ENCODE measurements at regions not wholly inside any gene's neighbourhood (a gene's known extent, or its start where the extent isn't known, plus 50 kb on each side); places are given as distances from the start of the nearest gene placed in this dataset.

DNA sequence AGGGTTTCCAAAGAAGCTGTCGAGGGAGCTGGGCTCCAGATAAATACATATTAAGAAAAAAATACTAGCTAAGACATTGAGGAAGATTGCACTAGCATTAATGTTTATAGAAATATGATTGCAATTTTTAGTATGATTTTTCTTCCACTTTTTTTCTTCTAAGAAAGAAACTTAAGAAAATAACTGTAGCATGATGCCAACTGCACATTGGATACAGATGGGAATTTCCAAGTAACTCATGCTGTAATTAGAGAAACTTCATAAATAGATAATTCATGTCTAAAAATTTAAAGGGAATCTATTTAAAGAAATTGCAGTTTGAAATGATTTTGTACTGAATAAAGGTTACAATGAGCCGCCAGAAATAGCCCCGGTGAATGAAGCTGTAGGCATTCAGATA lies 119.4 kb downstream of the POLR1F start:
- no peaks in the 10 kb centered on the region for H3K4me1 ChIP-seq (ENCODE audit: control insufficient read depth in 2 of 2, insufficient read depth in 2 of 2, low read length in 2 of 2)
- Mint-ChIP-seq H3K27me3 (no peaks in the 10 kb centered on the region), H3K9me3 (ENCODE audit: insufficient read depth) (no peaks in the 10 kb centered on the region), H3K4me3 (no peak overlapping the region), H3K4me1 (no peaks in the 10 kb centered on the region), H3K27ac (no peak overlapping the region)
- WGBS (ENCODE audit: insufficient coverage), result no CpG with 5 or more reads among the region's 3 CpGs
- DNase-seq (no peak), ATAC-seq (ENCODE audit: low read depth) (no peak)
- no peaks in the 10 kb centered on the region for H3K36me3 ChIP-seq (replicated peaks in 1 of 2; ENCODE audit: control extremely low read depth in 1 of 2, control insufficient read depth in 1 of 2, extremely low read depth in 1 of 2, insufficient read depth in 2 of 2, low read length in 1 of 2)
- H4K20me1 ChIP-seq (ENCODE audit: control insufficient read depth, insufficient read depth, low read length, poor library complexity, severe bottlenecking), result no peaks in the 10 kb centered on the region
- no peak for TF ChIP-seq EZH2 (IDR thresholded peaks at IDR 0.05; ENCODE audit: borderline replicate concordance, insufficient read depth, low read depth, low read length, poor library complexity, severe bottlenecking)
- TF ChIP-seq, protein P1, sequence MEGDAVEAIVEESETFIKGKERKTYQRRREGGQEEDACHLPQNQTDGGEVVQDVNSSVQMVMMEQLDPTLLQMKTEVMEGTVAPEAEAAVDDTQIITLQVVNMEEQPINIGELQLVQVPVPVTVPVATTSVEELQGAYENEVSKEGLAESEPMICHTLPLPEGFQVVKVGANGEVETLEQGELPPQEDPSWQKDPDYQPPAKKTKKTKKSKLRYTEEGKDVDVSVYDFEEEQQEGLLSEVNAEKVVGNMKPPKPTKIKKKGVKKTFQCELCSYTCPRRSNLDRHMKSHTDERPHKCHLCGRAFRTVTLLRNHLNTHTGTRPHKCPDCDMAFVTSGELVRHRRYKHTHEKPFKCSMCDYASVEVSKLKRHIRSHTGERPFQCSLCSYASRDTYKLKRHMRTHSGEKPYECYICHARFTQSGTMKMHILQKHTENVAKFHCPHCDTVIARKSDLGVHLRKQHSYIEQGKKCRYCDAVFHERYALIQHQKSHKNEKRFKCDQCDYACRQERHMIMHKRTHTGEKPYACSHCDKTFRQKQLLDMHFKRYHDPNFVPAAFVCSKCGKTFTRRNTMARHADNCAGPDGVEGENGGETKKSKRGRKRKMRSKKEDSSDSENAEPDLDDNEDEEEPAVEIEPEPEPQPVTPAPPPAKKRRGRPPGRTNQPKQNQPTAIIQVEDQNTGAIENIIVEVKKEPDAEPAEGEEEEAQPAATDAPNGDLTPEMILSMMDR (IDR thresholded peaks at IDR 0.05), result no peak
- POLR2A ChIA-PET, result no interaction called here
- intact Hi-C loops (cut with micrococcal nuclease), result no loop called here
- no peak overlapping the region for H3K4me3 ChIP-seq (ENCODE audit: control extremely low read depth in 1 of 5, extremely low read depth in 1 of 5, insufficient read depth in 1 of 5, low read depth in 2 of 5, low read length in 4 of 5)
- H3K79me2 ChIP-seq (ENCODE audit: control insufficient read depth, insufficient read depth, low read length), result no peaks in the 10 kb centered on the region
- H2AFZ ChIP-seq (ENCODE audit: insufficient read depth, low read depth, low read length, poor library complexity, severe bottlenecking), result no peak overlapping the region
- CTCF ChIA-PET, result no interaction called here
- no peaks in the 10 kb centered on the region for H3K9me3 ChIP-seq (ENCODE audit: control extremely low read depth in 1 of 3, control insufficient read depth in 2 of 3, insufficient read depth in 1 of 3, low read length in 2 of 3)
- no peaks in the 10 kb centered on the region for H3K27me3 ChIP-seq (replicated peaks in 1 of 4; ENCODE audit: control extremely low read depth in 1 of 4, control insufficient read depth in 3 of 4, insufficient read depth in 4 of 4, low read length in 3 of 4)
- H3K27ac ChIP-seq (ENCODE audit: low read length in 2 of 2), result no peak overlapping the region
- no peak overlapping the region for H3K4me2 ChIP-seq (replicated peaks; ENCODE audit: low read depth, low read length, poor library complexity, severe bottlenecking)
- no peak overlapping the region for H3K9ac ChIP-seq (ENCODE audit: low read length)

DNA sequence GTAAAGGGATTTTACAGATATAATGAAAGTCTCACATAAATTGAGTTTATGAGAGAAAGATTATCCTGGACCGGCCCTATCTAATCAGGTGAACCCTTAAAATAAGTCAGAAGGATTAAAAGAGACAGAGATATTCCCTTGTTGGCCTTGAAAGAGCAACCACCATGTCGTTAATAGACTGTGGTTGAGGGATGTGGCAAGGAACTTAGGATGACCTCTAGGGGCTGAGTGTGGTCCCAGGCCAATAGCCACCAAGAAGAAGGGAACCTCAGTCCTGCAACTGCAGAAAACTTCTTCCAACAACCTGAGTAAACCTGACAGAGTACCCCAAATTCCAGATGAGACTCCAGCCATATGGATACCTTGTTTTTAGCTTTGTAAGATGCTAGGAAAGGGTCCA lies 121.5 kb downstream of the POLR1F start:
- POLR2A ChIA-PET, result no interaction called here
- H3K27me3 Mint-ChIP-seq, result no peaks in the 10 kb centered on the region
- no peak overlapping the region for H3K27ac Mint-ChIP-seq
- Histone ChIP-seq H3K27me3 (replicated peaks in 1 of 4; ENCODE audit: control extremely low read depth in 1 of 4, control insufficient read depth in 3 of 4, insufficient read depth in 4 of 4, low read length in 3 of 4) (no peaks in the 10 kb centered on the region), H3K27ac (ENCODE audit: low read length in 2 of 2) (no peak overlapping the region), H3K9ac (ENCODE audit: low read length) (no peak overlapping the region), H3K4me1 (ENCODE audit: control insufficient read depth in 2 of 2, insufficient read depth in 2 of 2, low read length in 2 of 2) (no peaks in the 10 kb centered on the region), H3K4me3 (ENCODE audit: control extremely low read depth in 1 of 5, extremely low read depth in 1 of 5, insufficient read depth in 1 of 5, low read depth in 2 of 5, low read length in 4 of 5) (no peak overlapping the region), H3K4me2 (replicated peaks; ENCODE audit: low read depth, low read length, poor library complexity, severe bottlenecking) (no peak overlapping the region), H2AFZ (ENCODE audit: insufficient read depth, low read depth, low read length, poor library complexity, severe bottlenecking) (no peak overlapping the region), H3K9me3 (ENCODE audit: control extremely low read depth in 1 of 3, control insufficient read depth in 2 of 3, insufficient read depth in 1 of 3, low read length in 2 of 3) (no peaks in the 10 kb centered on the region), H3K36me3 (replicated peaks in 1 of 2; ENCODE audit: control extremely low read depth in 1 of 2, control insufficient read depth in 1 of 2, extremely low read depth in 1 of 2, insufficient read depth in 2 of 2, low read length in 1 of 2) (no peaks in the 10 kb centered on the region), H3K79me2 (ENCODE audit: control insufficient read depth, insufficient read depth, low read length) (no peaks in the 10 kb centered on the region), H4K20me1 (ENCODE audit: control insufficient read depth, insufficient read depth, low read length, poor library complexity, severe bottlenecking) (no peaks in the 10 kb centered on the region)
- H3K9me3 Mint-ChIP-seq (ENCODE audit: insufficient read depth), result no peaks in the 10 kb centered on the region
- intact Hi-C loops (cut with micrococcal nuclease), result no loop called here
- DNase-seq (no peak), ATAC-seq (ENCODE audit: low read depth) (no peak)
- no peak overlapping the region for H3K4me3 Mint-ChIP-seq
- TF ChIP-seq, protein P1 (IDR thresholded peaks at IDR 0.05), result no peak
- WGBS (ENCODE audit: insufficient coverage), result 67% methylated on average over 2 of the region's 2 CpGs
- H3K4me1 Mint-ChIP-seq, result no peaks in the 10 kb centered on the region
- CTCF ChIA-PET, result no interaction called here

All from B cell (primary cell).